NCI-H146 (cell line): ENCODE measurements at regions not wholly inside any gene's neighbourhood (a gene's known extent, or its start where the extent isn't known, plus 50 kb on each side); places are given as distances from the start of the nearest gene placed in this dataset.
"Not testable (repeated sequence)": the region's sequence is repeated elsewhere in the genome, so short reads cannot be mapped to it uniquely, and the experiment has no call there.

ENCODE experiments used
- DNase-seq: peaks from one replicate; lab custom pipeline; 2025; lab: John Stamatoyannopoulos, UW

DNA sequence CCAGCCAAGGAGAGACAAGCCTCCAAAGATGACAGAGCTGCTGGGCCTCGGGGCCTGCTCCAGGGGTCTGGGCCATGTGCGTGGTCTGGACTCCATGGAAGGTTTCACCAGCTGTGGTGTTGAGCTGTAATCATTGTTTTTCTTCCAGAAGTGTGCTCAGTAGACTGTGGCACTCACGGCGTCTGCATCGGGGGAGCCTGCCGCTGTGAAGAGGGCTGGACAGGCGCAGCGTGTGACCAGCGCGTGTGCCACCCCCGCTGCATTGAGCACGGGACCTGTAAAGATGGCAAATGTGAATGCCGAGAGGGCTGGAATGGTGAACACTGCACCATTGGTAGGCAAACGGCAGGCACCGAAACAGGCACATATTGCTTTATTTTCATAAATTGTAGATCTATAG is 164.8 kb upstream of the WWC1 start:
- DNase-seq = no peak

DNA sequence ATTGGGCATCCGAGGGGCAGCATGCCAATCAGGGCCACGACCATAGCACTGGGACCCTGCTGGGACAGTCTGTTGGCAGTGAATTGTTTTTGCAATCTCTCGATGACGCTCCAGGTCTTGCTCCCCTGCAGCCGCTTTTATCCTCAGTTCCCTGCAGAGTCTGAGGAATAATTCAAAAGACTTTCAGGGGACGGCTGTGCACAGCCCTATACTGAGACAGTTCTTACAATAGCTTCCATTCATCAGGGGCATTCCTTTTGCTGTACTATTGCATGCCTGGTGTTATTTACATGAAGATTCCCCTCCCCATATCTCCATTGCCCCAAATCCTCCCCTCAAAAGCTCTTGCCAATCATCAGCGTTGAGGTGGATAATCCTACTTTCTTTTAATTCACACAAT is 163.3 kb upstream of the WWC1 start:
- DNase-seq = no peak

DNA sequence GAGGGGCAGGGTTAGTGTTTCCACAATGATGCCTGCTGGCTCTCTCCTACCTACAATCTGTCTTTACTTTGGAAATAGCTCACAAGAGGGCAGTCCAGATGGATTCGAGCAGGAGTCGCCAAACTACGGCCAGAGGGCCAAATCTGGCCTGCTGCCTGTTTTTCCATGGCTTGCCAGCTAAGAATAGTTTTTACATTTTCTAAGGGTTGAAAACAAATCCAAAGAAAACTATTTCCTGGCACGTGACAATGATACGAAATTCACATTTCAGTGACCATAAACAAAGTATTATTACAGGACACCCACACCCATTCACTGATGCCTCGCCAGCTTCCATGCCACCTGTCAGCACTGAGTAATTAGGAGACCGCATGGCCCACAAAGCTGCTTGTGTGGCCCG is 162.9 kb upstream of the WWC1 start:
- DNase-seq = no peak

DNA sequence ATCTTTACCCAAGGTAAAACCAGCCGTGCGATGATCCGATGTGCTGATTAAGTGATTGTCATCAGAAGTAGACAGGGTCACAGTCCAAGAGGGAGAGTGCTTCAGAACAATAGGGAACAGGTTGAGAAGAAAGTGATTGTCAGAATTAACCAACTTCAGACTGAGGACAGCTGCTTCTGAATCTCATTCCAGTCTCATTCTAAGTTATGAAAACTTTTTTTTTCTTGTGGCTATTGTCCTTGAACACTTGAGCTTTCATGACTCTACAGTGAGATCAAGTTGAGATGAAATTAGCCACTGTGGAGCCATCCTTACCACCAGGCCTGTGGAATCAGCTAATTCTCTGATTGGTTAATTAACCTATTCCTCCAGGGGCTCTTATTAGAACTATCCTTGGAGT is 159.9 kb upstream of the WWC1 start:
- DNase-seq = no peak

DNA sequence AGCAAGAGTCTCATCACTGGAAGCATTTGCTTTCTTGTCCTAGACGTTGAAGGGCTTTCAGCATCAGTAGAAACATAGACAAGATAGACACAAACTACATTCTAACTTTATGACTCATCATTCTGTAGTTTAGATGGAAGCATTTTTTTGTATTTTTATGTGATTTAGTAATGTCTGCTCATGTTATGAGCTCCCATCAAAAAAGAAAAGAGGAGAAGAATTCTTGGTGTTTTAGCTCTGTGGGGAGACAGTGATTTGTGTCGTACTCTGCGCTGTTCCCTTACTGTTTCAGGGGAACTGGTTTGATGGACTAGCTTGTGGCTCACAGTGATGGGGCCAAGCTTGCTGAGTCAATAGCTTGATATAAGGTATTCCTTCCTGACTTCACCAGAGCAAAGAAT is 159.2 kb upstream of the WWC1 start:
- DNase-seq = no peak

GRCh38 chr5:168135897-168136296 is 155.5 kb upstream of the WWC1 start:
- DNase-seq = no peak

GRCh38 chr5:168136340-168136739 is 155.1 kb upstream of the WWC1 start:
- no peak for DNase-seq

DNA sequence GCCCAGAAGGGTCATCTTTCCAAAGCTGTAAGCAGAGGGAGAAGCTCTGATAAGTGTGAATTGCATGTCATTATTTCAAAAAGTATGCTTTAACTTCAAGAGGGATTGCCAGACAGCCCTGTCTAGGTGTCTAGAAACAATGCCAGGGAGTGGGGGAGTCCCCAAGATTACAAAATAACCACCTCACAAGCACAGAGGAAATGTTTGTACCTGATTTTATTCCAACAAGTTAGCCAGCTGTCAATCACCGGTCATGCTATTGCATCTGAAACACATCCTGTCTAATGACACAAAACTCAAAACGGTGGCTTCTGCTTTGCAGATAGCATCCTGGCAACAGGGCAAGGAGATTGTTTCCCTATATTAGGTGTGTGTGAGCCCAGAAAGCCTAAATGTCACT is 154.2 kb upstream of the WWC1 start:
- no peak for DNase-seq

GRCh38 chr5:168140241-168140640 is 151.2 kb upstream of the WWC1 start:
- DNase-seq = no peak

DNA sequence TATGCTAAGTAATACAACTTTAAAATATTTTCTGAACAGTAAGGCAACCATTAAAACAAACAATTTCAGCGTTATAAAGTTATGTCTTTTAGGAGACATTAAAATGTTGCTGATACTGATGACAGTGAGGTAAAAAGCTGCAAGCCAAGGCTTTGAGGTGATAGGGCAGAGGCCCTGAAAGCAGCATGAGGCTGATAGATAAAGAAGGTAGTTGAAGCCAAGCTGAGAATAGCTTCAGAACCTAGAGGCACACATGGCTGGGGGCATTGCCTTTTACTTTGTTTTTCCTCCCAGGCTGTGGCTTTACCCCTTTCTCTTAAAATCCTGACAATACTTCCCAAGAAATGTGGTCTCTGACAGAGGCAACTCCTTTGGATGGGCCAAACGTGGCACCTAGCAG is 149.0 kb upstream of the WWC1 start:
- DNase-seq = no peak

- DNase-seq = not testable (repeated sequence)
Measured at GRCh38 chr5:168143521-168143920, 147.9 kb upstream of the WWC1 start.

GRCh38 chr5:168147106-168147505 is 144.3 kb upstream of the WWC1 start:
- DNase-seq = no peak

DNA sequence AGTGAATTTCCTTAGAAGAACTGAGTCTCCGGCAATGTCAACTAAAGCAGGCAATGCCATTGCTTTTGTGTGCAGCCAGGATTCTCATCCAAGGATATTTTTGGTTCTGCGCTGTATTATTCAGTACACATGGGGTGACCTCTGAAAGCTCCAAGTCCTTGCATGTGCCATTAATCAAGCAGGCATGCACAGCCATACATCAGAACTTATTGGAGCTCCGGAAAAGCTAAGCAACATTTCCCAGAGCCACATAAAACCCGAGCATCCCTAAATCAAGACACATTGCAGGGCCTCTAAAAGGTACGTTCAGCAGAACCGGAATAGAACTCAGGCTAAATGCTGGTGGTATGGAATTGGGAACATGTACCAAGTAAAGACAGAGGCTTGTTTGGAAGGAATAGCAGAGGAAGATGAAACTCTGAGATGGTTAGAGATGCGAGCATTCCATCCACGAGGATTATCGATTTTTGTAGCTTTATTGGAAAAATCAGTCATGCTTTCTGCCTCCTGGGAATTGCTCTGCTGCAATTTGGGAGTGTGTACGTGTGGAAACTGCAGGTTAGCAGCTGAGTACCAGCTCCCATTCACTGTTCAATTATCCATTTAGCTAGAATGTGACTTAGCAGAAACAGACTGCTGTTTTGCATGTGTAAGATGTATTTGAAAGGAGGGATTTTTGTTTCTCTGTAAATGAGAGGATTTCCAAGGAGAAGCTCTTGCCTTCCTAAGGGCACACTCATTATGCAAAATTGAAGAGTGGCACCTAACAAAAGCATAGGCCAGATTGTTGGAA is 143.7 kb upstream of the WWC1 start:
- no peak for DNase-seq

DNA sequence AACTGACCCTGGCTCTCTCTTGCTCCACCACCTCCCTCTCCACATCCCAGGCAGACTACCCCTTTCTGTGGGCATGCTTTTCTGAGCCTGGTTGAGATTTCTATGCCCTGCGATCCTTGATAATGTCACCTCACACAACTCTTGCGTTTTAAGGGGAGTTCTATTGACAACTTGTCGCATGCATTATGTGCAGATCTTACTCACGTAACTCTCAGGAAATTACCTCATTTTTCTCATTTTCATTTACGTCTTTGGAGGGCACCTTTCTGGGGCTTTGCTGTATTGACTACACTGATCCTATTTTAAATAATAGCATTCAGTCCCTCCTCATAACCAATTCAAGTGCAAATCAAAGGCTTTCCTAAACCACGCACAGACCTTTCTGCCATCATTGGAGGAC is 140.4 kb upstream of the WWC1 start:
- DNase-seq = no peak

DNA sequence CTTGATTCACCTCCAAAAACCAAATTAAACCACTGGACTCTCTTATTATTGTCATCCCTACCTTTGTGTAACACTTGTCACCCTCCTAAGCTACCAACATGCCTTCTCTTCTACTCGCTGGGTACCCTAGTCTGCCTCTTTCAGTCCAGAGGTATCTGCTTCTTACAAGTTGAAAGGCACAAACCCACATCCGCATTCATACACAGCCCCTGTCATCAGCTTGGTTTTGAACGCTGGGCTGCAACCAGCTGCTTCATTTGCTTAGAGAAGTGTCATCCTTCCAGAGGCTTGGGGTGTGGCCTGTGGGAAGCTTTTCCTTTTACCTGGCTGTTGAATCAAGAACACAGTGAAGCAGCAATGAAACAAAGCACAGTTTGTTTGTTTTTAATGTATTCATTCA is 138.8 kb upstream of the WWC1 start:
- peak; percentile 27 for DNase-seq

- DNase-seq = no peak
Measured at GRCh38 chr5:168153263-168153875, 138.1 kb upstream of the WWC1 start.

GRCh38 chr5:168153876-168154270 is 137.6 kb upstream of the WWC1 start:
- no peak for DNase-seq

- no peak for DNase-seq
Measured at GRCh38 chr5:168155585-168155984, 135.9 kb upstream of the WWC1 start.

- DNase-seq = no peak
Measured at GRCh38 chr5:168156170-168156569, 135.3 kb upstream of the WWC1 start.

DNA sequence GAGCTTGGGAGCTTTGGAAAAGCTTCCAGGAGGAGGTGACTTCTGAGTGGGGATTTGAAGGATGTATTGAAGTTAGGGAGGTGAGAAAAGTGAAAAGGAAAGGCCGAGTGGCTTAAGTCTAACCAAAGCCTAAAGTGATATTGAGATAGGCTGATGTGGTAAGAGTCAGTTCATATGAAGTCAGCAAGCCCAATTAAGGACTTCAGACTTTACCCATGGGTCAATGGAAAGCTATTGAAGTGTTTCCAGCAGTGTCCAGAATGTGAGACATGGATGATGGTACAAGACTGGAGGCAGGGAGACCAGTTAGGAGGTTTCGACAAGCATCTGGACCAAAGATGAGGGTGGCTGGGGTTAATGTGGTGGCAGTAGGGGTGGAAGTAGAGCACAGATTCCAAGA is 134.3 kb upstream of the WWC1 start:
- DNase-seq = no peak

- peak; percentile 81 for DNase-seq
Measured at GRCh38 chr5:168159425-168159824, 132.0 kb upstream of the WWC1 start.

DNA sequence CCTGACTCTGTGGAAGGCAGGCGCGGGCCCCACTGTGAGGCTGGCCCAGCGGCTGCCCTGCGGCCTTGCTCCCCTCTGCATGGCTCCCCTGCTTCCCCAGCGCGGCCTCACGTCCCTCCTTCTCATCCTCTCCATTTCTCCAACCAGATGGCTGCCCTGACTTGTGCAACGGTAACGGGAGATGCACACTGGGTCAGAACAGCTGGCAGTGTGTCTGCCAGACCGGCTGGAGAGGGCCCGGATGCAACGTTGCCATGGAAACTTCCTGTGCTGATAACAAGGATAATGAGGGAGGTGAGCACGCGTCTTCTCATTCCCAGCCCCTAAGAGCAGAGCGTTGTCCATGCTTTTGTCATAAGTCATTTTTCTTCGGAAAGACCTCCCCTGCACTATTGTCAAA is 129.0 kb upstream of the WWC1 start:
- DNase-seq = peak; percentile 93

DNA sequence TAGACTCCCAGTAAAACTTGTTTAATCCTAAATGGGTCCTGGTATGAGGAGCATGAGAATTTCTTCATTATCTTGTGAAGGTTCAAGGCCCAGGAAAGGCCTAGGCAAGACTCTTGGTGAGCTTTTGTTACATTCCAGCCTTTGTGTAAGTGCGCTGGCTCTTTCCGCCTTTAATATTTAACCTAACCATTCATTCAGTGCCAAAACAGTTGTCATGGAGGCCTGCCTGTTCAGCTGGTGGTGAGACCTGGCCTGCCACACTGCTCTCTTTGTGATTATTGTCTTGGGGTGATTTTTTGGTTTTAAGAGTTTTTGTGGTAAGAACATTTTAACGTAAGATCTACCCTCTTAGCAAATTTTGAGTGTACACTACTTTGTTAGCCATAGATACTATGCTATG is 127.5 kb upstream of the WWC1 start:
- no peak for DNase-seq
